HG03520 (cell line): ENCODE measurements at regions not wholly inside any gene's neighbourhood (a gene's known extent, or its start where the extent isn't known, plus 50 kb on each side); places are given as distances from the start of the nearest gene placed in this dataset.

ENCODE experiments used
- ATAC-seq: cut with Tn5 transposase; IDR thresholded peaks from one replicate; pipeline ENCODE4 v1.9.1; 2021; ENCODE audit warnings: mild to moderate bottlenecking, moderate library complexity; ENCODE audit not compliant: unreplicated experiment

DNA sequence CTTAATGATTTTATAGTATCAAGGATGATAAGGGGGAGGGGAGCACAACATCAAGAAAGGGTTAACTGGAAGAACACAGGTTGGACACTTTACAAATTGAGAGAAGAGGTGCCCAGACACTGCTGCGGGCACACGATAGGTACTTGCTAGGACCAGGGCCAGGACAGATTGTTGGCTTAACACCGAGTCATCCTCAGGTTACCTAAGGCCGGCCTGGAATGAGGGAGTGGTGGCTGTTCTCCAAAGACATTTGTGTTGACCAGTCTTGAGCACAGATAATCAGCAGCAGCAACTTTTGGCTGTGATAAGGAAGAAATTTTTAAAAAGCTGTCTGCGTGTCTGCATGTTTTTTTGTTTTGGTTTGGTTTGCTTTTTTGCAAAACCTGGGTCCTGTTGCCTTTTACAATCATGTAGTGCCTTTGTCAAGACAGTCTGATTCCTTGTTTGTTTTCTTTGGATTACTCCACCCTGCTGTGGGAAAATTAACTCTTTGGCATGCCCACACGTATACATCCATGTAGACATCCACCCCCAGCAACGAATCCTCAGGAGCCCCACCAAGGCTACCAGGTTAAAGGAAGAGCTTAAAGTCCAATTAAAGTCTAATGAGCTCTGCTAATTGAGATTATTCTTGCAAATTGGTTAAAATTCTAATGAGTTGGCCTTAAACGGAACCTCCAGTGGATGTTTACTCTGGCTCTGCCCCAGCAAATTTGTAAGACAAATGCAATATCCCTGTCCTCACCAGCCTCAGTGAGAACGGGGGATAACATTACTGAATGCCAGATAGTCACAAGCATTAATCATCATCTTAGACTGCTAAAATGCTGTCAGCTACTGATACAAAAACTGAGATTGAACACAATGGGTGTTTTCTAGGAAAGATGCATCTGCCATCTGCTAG, 382.3 kb downstream of the ACTL7B start:
- ATAC-seq: no peak

DNA sequence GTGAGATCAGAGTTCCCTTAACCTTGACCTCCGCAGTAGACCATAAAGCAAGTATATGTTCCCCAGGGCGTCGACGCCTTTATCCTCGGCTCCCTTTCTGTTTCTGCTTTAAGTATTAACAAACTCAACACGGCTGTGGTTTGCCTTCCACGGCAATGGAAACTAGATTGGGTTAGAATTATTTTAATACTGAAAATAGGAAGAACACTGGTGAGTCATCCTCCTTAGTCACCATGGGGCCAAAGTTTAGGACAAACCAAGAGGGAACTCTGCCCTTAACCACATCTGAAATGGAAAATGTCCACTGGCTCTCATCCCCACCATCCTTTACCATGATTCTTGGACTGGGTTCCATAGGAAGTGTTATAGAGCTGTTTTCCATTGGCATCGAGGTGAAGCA, 386.1 kb downstream of the ACTL7B start:
- no peak for ATAC-seq

DNA sequence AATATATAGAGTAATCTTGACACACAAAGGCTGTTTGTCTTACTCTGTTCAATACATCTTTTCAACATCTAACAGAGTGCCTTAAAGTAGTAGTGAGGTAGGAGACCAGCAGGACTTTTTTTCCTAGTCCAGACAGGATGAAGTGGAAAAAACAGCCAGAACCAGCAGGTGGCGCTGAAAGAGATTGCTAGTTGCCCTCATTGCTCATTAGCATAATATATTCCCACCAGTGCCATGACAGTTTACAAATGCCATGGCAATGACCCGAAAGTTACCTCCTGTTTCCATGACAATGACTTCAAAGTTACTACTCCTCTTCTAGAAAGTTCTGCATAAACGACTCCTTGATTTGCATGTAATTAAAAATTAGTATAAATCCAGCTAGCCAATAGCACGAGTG, 387.4 kb downstream of the ACTL7B start:
- ATAC-seq: peak; percentile 70

DNA sequence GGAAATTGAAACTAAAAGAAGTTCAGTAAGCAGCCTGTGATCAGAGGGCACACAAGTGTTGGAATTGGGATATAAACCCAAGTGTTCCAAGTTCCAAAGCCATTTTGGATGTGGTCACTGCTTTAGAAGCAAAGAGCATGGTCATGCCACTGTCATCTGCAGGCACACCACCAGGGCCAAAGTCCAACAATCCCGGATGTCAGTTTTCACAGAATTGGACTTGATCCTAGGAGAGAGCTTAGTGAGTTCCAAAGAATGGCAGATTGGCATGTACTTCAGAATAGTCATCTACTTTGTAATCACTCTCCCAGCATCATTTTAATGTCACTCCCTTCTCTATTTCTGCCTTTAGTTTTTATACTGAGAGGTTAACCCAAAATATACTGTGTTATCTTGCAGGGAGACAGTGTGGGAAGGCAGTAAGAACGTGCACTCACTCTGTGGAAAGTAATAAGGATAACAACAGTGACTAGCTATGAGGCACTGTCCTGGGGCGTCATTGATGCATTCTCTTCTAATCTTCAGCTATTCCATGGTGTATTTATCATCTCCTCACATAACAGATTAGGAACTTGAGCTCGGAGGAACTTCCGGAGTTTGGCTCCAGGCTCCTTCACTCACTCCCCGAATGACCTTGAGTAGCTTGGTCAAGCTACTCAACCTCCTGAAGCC, 388.0 kb downstream of the ACTL7B start:
- peak; percentile 21 for ATAC-seq

DNA sequence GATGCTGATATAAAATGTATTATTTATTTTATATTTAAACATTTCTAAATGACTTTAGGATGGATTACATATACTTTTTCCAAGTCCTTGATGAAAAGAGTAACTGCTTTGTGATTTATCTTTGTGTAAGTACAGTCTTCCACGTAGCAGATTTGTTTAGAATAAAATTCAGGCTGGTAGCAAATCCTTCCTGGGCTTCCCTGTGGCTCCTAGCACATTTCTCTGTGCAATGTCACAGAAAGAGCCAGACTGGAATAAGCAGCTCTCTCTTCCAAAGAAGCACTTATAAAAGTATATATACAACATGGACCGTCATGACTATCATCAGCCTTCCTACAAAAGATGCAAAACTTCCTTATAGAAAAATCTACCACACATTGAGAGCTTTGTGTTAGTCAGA, 388.6 kb downstream of the ACTL7B start:
- no peak for ATAC-seq

DNA sequence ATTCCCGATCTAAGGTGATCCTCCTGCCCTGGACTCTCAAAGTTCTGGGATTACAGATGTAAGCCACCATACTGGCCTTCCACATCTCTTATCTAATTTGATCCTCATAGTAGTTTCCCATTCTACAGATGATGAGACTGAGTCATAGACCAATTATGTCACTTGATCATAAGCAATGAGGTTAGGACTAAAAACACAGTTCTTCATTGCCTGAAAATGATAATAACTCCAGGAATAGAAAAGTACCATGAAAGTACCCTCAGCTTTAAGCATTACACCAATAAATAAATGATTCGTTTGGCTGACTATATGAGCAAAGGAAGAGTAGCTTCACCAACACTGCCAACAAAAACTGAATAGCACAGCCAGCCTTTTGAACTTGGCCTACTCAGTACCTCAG, 389.5 kb downstream of the ACTL7B start:
- ATAC-seq: no peak

DNA sequence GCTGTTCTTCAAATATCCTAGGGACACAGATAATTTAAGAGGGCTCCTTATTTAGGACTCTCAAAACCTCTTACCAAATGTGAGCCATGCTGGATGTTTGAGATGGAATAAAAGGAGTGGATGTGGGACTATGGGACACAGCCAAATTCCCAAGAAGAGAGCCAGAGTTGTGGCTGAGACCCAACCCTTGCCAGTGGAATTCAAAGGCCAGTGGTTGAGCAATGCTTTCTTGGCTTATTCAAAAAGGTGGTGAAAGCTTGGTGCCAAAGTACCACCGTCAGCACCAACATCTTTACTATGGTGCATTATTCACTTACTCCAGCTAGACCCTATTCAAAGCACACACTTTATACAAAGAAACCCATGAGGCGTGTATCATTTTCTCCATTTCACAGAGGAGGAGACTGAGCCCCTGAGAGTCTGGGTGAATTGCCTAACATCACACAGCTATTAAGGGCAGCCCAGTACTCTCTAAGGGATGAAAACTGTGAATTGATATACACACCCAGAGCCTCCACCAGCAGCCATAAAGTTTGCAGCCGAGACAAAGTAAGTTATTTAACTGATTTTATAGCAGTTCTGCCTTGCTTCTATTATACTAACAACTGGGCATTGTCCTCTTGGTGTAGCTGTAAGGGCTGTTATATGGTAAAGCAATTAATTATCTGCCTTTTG, 391.7 kb downstream of the ACTL7B start:
- ATAC-seq: no peak

DNA sequence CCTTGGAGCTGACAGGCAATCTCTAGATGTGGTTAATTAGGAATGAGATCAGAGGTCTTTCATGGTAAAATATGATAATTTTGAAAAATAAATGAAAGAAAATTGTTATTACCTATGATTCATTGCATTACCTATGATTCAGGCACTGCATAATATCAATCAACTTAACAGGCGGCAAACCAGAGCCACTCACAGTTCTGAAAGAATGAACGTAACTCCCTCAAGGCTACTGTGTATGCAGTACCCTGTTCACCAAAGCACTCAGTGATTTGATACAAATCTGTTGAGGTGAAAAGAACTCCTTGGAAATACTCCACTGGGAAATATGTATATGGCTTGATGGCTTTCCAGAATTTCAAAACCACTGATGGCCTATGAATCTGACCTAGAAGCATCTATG, 398.9 kb downstream of the ACTL7B start:
- no peak for ATAC-seq

DNA sequence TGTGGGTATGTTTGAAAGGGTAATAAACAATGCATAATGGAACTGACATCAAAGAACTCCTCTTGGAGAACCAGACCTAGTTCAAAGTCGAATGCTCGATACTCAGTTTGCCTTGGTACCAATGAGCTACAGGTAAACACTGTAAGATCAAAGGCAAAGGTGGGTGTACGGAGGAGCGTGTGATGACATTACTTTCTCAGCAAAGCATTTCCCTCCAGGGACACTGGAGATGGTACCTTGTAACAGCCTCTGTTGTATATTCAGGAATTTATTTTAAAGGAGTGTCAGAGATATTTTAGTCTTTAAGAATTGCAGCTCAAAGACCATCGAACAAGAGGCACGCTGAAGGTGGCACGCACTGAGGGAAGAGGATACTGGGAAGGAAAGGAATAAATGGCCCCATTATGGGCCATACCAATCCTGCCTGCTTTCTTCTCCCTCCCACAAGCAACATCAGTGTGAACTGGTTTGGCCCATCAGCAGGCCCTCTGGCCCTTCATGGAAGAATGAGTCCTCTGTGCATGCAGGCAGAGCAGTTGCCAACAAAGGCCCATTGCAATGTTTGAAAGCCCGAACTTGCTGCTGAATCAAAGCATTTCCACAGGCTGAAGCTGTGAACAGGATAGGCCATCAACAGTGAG, 410.2 kb downstream of the ACTL7B start:
- no peak for ATAC-seq

DNA sequence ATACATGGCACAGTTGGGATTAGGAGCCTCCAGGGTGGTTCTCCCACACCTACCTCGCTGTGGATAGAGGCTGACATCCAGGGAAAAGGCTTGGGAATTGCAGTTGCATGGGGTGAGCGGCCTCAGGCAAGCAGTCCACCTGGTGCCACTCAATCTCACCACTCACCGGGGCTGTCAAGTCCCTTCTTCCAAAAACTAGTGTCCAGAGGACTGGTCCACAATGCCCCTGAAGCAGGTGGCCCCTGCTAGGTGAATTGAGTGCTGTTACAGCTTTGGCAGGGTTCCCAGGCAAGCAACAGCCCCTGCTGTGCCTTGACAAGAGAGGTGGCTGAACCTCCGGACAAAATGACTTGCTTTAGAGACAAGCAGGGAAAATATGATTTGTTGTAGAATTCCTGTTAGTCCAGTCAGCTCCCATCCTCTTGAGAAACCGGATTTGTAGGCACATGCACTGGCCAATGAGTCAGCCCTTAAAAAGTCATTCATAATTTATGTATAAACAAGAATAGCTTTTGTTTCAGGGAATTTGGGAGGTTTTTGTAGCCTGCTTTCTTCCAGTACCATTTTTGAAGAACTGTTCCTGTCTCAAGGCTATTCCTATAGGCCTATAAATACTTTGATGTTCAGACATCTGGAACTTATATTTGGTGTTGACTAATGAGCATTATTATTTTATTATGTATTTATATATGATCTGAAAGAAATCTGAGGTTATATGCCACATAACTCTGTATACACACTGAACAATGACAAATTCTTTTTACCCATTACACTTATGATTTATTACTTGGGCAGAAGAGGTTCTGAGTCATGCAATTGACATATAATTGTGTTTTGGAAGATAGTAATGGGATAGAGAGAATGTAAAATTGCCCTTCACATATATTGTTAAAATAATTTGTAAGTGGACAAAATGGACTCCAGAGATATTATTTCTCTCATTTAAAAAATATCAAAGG, 411.1 kb downstream of the ACTL7B start:
- no peak for ATAC-seq

DNA sequence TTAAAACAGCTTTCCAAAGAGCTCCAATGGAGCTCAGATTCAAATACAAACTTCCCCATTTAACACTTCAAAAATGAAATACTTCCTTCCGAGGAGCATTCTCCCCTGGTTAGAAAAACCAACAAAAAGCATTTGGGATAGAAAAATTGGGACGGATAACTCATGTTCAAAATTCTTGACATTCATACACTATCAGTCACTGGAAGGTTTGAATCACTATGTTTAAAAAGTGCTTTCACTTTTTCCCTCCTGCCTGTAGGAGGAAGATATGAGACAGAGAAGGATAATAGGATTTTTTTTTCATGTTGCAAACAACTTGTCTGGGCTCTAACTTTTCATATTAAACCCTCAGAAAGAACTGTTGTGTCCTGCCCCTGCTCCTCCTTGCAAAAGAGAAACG, 412.0 kb downstream of the ACTL7B start:
- no peak for ATAC-seq

DNA sequence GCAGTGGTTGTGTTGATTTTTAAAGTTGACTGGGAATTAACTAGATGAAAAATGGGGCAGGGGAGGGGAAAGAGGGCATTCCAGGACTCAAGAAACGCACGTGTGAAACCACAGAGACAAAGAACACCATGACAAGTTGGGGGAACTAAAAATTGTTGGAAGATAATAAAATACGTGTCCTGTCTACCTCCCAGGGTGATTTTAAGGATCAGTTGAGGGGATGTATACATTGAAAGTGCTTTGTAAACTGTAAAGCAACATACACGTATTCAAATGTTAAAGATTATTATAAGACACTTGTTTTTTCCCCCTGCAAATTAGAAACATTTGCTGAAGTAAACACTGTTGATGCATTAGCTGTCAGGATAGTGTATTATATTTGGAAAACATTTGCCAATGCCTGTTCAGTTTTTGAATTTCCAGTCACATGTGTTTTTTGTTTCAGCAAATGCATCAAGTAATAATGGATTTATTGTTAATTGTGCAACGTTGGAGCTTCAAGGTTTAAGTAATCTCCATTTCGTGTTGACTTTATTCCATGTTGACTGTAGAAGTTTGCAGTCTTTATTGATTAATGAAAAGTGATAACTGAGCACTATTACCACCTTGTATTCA, 412.7 kb downstream of the ACTL7B start:
- no peak for ATAC-seq

DNA sequence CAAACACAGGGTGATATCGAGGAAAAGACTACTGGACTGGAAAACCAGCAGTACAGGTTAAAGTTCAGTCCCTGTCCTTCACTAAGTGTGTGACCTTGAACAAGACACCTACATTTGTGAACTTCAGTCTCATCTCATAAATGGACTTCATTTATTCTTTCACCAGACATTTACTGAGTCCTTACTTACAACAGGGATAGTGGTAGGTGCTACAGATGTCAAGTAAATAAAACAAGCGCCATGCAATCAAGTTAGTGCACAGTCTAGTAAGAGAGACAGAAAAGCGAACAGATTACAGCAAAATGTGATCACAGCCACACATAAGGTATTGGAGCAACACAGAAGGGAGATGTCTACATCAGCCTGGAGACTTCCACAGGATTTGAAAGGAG, 413.2 kb downstream of the ACTL7B start:
- no peak for ATAC-seq

DNA sequence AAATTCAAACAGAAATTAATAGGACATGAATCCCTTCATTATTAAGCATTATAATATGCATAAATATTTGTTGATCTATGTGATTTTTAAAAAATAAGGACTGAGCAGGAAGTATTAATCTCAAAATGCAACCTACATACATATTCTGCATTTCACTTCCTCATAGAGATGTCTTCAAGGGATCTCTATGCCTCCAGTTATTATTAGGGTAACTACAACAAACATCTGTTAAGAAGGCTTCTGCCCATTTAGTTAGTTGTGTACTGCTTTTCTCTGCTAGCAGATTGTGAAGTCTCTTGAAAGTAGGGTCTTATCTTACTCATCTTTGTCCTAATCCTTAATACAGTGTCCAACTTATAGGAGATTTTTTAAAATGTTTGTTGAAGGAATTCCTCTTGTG, 414.1 kb downstream of the ACTL7B start:
- ATAC-seq: no peak

DNA sequence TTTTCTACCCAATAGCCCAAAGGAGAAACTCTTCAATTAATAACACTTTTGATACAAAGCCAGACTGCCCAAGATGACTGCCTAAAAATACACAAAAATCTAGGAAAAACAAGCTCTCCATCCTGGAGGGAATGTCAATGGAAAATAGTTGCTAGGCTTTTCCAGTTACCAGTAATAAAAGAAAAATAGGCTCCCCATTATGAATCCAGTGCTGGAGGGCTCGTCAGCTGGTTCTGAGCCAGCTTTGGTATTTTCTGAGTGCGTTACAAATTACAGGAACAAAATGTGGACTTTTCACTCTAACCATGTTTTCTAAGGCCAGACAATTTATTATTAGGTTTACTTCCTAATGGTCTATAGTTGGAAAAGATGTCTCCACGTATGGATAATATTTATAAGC, 414.5 kb downstream of the ACTL7B start:
- ATAC-seq: no peak

DNA sequence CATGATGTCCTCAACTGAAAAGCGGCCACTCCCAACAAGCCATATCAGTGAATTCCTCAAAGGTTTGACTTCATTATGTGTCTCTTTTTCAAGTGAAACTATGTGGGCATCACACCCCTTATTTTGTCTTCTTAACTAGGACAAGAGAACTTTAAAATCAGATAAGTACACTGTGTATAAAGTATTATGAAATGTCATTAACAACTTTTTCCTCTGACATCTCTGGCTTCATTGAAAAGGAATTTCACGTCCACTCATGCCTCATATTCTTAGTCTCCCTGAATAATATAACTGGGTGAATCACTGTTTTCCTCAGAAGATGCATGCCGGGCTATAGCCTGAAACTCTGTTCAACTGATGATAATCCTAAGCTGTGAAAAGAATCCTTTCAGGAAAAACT, 415.8 kb downstream of the ACTL7B start:
- ATAC-seq: no peak

DNA sequence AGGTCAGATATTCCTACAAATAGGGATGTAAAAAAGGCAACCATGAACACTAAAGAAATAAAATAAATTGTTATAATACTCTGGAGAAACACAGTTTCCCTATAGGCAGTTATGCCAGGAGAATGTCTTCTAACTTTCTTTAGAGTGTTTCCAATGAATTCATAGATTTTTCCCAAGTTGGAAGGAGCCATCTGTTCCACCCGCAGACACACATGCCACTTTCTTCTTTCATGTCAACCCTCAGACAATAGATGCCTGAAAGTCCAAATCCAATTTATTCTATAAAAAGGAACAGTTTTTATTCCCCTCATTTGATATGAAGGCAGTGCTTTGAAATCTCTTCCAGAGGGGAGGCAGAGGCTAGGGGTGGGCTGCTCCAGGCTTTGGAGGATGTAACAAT, 418.1 kb downstream of the ACTL7B start:
- no peak for ATAC-seq

DNA sequence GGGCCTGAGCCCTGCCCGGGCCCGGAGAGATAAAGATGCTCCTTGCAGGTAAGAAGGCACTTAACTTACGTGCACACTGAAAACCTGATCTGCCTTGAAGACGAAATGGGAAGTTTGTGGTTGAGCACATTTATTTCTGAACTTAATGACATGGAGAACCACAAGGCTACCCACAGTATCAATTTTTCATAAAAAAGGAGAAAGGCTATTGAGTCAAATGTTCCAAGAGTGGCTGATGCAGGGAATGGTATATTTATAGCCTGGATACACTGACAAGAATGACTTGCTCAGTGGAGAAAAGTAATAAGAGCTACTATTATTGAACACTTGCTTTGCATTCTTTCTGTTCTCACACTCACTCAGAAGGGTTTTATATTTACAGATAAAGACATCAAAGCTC, 419.3 kb downstream of the ACTL7B start:
- no peak for ATAC-seq

DNA sequence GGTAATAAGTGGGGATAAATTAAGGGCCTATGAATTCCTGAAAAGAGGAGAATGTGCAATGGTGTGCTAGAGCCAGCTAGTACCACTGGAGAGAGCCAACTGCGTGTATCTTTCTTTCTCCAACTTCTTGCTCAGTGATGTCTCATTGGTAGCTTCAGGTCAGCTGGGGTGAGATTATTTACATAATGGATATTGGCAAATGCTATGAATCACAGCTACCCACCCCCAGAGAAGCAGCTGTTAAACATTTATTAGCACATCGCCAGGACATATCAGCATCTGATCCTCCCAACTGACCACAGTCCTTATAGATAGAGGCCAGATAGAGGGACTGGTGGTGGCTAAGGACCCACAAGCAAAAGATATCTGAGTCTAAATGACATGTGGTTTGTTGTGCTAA, 421.3 kb downstream of the ACTL7B start:
- ATAC-seq: no peak

DNA sequence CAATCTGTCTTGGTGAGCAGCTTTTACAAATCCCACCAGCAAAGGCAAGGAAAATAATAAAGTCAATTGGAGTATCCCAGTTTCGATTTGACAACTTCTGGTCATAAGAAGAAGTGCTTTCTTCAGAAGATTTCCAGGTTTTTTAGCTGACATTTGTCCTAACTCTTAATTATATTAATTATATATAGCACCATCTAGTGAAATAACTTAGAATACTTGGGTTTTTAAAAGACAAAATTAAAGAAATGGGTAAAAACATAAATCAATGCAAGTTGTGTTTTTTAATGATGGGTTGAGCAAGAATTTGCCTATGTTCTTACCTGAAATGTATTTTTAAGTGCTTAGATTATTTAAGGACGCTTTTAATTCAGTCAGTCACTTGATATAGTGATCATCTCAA, 421.8 kb downstream of the ACTL7B start:
- ATAC-seq: no peak
